ENCODE measurements at regions not wholly inside any gene's neighbourhood (a gene's known extent, or its start where the extent isn't known, plus 50 kb on each side); places are given as distances from the start of the nearest gene placed in this dataset.
A peak's percentile ranks its signal among the peaks of the same experiment; 100 is the strongest.

DNA sequence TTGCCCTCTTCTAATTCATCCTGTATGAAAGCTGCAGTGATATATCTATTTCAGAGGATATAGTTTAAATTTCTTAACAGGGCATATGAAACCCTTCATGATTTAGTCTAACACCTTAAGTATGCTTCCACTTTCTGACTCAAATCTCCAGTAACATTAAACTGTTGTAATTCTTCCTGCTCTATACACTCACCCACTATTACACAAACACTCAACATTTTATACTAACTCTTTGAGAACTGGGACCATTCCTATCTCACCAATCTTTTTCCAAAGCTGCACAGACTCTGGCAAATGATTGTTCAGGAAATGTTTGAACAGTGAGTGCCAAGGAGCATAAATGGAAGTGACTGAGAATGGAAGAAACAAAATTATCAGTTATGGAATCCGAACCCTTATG lies 560.4 kb upstream of the DPPA4 start:
- no peaks in the 10 kb centered on the region for H3K27me3 Mint-ChIP-seq
- peaks cover 0 to 7% (median 0%) of the 10 kb centered on the region in 9 donors for H3K9me3 Mint-ChIP-seq
- DNase-seq (no peak), ATAC-seq (no peak)
- H3K4me1 Mint-ChIP-seq: peaks cover 11 to 23% (median 22%) of the 10 kb centered on the region in 4 donors
- no peak overlapping the region for H3K27ac Mint-ChIP-seq
- no peaks in the 10 kb centered on the region for H3K36me3 Mint-ChIP-seq
- POLR2A ChIA-PET: no interaction called here
- no peak overlapping the region for H3K4me3 Mint-ChIP-seq

DNA sequence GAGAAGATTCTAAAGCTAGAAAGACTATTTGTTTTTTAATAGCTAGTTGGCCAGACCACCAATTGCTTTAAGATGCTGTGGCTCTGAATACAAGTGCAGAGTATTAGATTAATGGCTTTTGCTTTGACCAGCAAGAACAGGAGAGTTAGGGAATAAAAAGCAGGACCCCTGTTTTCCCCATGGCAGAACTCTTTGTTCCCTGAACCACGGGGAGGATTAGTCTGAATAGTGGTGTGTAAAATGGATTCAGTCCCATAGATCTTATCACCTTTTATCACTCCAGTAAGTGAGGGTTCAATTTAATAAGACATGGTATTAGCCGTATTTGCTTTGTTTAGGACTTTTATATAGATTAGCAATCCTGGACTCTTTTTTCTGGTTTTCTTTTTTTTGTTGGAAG lies 562.6 kb upstream of the DPPA4 start:
- peak overlapping the region in 5 of 10 donors; percentile 6 to 48 (median 20) for H3K4me3 Mint-ChIP-seq
- no peak for ATAC-seq
- no peaks in the 10 kb centered on the region for H3K36me3 Mint-ChIP-seq
- no peaks in the 10 kb centered on the region for H3K27me3 Mint-ChIP-seq
- no peak for DNase-seq
- H3K9me3 Mint-ChIP-seq: peaks cover 0 to 2% (median 0%) of the 10 kb centered on the region in 9 donors
- peaks cover 11 to 23% (median 22%) of the 10 kb centered on the region in 4 donors for H3K4me1 Mint-ChIP-seq
- POLR2A ChIA-PET: no interaction called here
- peak overlapping the region in 4 of 10 donors; percentile 1 to 64 (median 34) for H3K27ac Mint-ChIP-seq

- Mint-ChIP-seq H3K27ac (peak overlapping the region in 5 of 10 donors; percentile 29 to 64 (median 41)), H3K4me1 (peaks cover 11 to 23% (median 22%) of the 10 kb centered on the region in 4 donors), H3K9me3 (peaks cover 0 to 5% (median 0%) of the 10 kb centered on the region in 9 donors), H3K4me3 (peak overlapping the region in 4 of 10 donors; percentile 6 to 48 (median 22)), H3K27me3 (no peaks in the 10 kb centered on the region), H3K36me3 (no peaks in the 10 kb centered on the region)
- POLR2A ChIA-PET: no interaction called here
- DNase-seq (no peak), ATAC-seq (no peak)
Observed at GRCh38 chr3:109900783-109901182, 563.4 kb upstream of the DPPA4 start.

- Mint-ChIP-seq H3K36me3 (peaks cover 0 to 14% (median 0%) of the 10 kb centered on the region in 3 donors), H3K4me3 (no peak overlapping the region), H3K9me3 (peaks cover 0 to 20% (median 5%) of the 10 kb centered on the region in 9 donors), H3K4me1 (peaks cover 13 to 23% (median 22%) of the 10 kb centered on the region in 4 donors), H3K27me3 (no peaks in the 10 kb centered on the region), H3K27ac (peak overlapping the region in 2 of 10 donors; percentile 15 to 16)
- ATAC-seq: no peak
- POLR2A ChIA-PET: no interaction called here
- DNase-seq: no peak
Observed at GRCh38 chr3:109902549-109902948, 565.2 kb upstream of the DPPA4 start.

- peaks cover 0 to 18% (median 0%) of the 10 kb centered on the region in 3 donors for H3K36me3 Mint-ChIP-seq
- peaks cover 0 to 25% (median 5%) of the 10 kb centered on the region in 9 donors for H3K9me3 Mint-ChIP-seq
- H3K4me3 Mint-ChIP-seq: no peak overlapping the region
- no peak overlapping the region for H3K27ac Mint-ChIP-seq
- DNase-seq (no peak), ATAC-seq (no peak)
- POLR2A ChIA-PET: no interaction called here
- H3K27me3 Mint-ChIP-seq: no peaks in the 10 kb centered on the region
- H3K4me1 Mint-ChIP-seq: peaks cover 13 to 23% (median 21%) of the 10 kb centered on the region in 4 donors
Observed at GRCh38 chr3:109903100-109903499, 565.8 kb upstream of the DPPA4 start.

DNA sequence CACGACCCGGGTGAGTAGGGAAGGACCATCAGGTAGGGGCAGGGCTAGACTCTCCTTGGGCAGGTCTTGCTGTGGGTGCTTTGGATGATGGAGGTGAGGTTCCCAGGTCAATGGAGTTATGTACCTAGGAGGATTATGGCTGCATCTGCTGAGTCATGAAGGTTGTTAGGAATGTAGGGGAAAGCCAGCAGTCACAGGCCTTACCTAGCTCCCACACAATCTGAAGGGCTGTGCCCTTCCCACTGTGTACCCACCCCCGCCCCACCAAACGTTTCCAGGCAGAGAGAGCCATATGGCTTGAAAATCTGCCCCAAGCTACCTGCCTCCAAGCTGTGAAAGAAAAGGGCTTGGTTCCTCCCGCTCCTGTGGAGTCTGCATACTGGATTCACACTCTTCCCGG lies 573.4 kb upstream of the DPPA4 start:
- Mint-ChIP-seq H3K27me3 (no peaks in the 10 kb centered on the region), H3K9me3 (peaks cover 0 to 44% (median 10%) of the 10 kb centered on the region in 9 donors), H3K27ac (no peak overlapping the region), H3K4me3 (no peak overlapping the region), H3K4me1 (peaks cover 0 to 2% (median 0%) of the 10 kb centered on the region in 4 donors), H3K36me3 (peaks cover 0 to 36% (median 10%) of the 10 kb centered on the region in 3 donors)
- ATAC-seq (no peak), DNase-seq (no peak)
- POLR2A ChIA-PET: no interaction called here

GRCh38 chr3:109918740-109919139 lies 581.4 kb upstream of the DPPA4 start:
- H3K9me3 Mint-ChIP-seq: peaks cover 0 to 12% (median 3%) of the 10 kb centered on the region in 9 donors
- no peak overlapping the region for H3K4me3 Mint-ChIP-seq
- H3K36me3 Mint-ChIP-seq: peaks cover 0 to 10% (median 9%) of the 10 kb centered on the region in 3 donors
- no peak overlapping the region for H3K27ac Mint-ChIP-seq
- H3K4me1 Mint-ChIP-seq: peaks cover 0 to 8% (median 3%) of the 10 kb centered on the region in 4 donors
- DNase-seq: no peak
- H3K27me3 Mint-ChIP-seq: no peaks in the 10 kb centered on the region
- ATAC-seq: no peak
- POLR2A ChIA-PET: no interaction called here

- H3K27ac Mint-ChIP-seq: no peak overlapping the region
- no peak for ATAC-seq
- H3K36me3 Mint-ChIP-seq: no peaks in the 10 kb centered on the region
- H3K27me3 Mint-ChIP-seq: no peaks in the 10 kb centered on the region
- H3K4me3 Mint-ChIP-seq: no peak overlapping the region
- H3K9me3 Mint-ChIP-seq: peaks cover 0 to 5% (median 0%) of the 10 kb centered on the region in 9 donors
- POLR2A ChIA-PET: no interaction called here
- no peak for DNase-seq
- peaks cover 2 to 8% (median 3%) of the 10 kb centered on the region in 4 donors for H3K4me1 Mint-ChIP-seq
Observed at GRCh38 chr3:109920749-109921148, 583.4 kb upstream of the DPPA4 start.

DNA sequence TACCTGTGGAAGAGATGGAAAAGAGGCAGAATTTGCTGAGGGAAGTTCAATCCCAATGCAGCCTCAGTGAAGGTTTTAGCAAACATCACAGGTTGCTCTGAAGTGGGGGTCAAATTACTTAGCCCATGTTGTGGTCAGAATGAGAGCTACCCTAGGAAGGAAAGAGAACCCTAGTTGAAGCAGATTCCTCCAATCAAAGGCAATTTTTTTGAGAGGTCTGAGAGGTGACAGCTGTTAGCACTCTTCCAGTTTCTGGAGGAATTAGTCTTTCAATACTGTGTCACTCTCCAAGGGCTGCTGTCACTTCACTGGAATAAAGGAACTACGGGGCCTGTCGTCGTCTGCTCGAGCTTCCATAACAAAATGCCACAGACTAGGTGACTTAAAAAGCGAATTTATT lies 584.2 kb upstream of the DPPA4 start:
- DNase-seq (no peak), ATAC-seq (no peak)
- H3K9me3 Mint-ChIP-seq: peaks cover 0 to 2% (median 0%) of the 10 kb centered on the region in 9 donors
- H3K27ac Mint-ChIP-seq: no peak overlapping the region
- no peaks in the 10 kb centered on the region for H3K27me3 Mint-ChIP-seq
- H3K36me3 Mint-ChIP-seq: no peaks in the 10 kb centered on the region
- H3K4me3 Mint-ChIP-seq: no peak overlapping the region
- peaks cover 2 to 8% (median 3%) of the 10 kb centered on the region in 4 donors for H3K4me1 Mint-ChIP-seq
- POLR2A ChIA-PET: no interaction called here

DNA sequence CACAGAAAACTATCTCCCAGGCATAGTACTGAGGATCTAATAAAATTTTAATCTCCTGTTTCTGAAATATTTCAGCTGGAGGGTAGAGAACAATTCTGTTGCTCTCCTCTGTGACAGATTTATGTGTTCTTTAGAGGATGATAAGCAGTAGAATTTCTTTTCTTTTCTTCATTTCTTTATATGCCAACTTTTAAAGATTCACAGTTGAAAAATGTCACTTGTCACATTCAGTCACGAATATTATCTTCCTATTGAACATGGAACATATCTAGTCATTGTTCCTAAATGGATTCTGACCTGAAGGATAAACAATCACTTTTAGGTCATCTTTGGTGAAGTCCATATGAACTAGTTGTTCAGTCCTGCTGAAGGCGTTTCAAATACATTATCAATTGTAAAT lies 585.5 kb upstream of the DPPA4 start:
- no peaks in the 10 kb centered on the region for H3K36me3 Mint-ChIP-seq
- DNase-seq (no peak), ATAC-seq (no peak)
- POLR2A ChIA-PET: no interaction called here
- no peak overlapping the region for H3K4me3 Mint-ChIP-seq
- H3K4me1 Mint-ChIP-seq: peaks cover 2 to 8% (median 3%) of the 10 kb centered on the region in 4 donors
- H3K9me3 Mint-ChIP-seq: no peaks in the 10 kb centered on the region
- H3K27me3 Mint-ChIP-seq: no peaks in the 10 kb centered on the region
- no peak overlapping the region for H3K27ac Mint-ChIP-seq

- ATAC-seq (no peak), DNase-seq (no peak)
- Mint-ChIP-seq H3K4me1 (peaks cover 2 to 8% (median 3%) of the 10 kb centered on the region in 4 donors), H3K9me3 (no peaks in the 10 kb centered on the region), H3K4me3 (no peak overlapping the region), H3K27ac (no peak overlapping the region), H3K36me3 (no peaks in the 10 kb centered on the region), H3K27me3 (no peaks in the 10 kb centered on the region)
- POLR2A ChIA-PET: no interaction called here
Observed at GRCh38 chr3:109923431-109923830, 586.1 kb upstream of the DPPA4 start.

GRCh38 chr3:109924196-109924595 lies 586.9 kb upstream of the DPPA4 start:
- peaks cover 2 to 8% (median 3%) of the 10 kb centered on the region in 4 donors for H3K4me1 Mint-ChIP-seq
- H3K36me3 Mint-ChIP-seq: no peaks in the 10 kb centered on the region
- POLR2A ChIA-PET: no interaction called here
- H3K27me3 Mint-ChIP-seq: no peaks in the 10 kb centered on the region
- no peak for DNase-seq
- ATAC-seq: no peak
- H3K4me3 Mint-ChIP-seq: no peak overlapping the region
- H3K9me3 Mint-ChIP-seq: no peaks in the 10 kb centered on the region
- no peak overlapping the region for H3K27ac Mint-ChIP-seq

GRCh38 chr3:109926376-109926775 lies 589.0 kb upstream of the DPPA4 start:
- DNase-seq (no peak), ATAC-seq (no peak)
- Mint-ChIP-seq H3K4me3 (no peak overlapping the region), H3K36me3 (no peaks in the 10 kb centered on the region), H3K4me1 (peaks cover 2 to 8% (median 3%) of the 10 kb centered on the region in 4 donors), H3K27ac (no peak overlapping the region), H3K9me3 (no peaks in the 10 kb centered on the region), H3K27me3 (no peaks in the 10 kb centered on the region)
- POLR2A ChIA-PET: no interaction called here

DNA sequence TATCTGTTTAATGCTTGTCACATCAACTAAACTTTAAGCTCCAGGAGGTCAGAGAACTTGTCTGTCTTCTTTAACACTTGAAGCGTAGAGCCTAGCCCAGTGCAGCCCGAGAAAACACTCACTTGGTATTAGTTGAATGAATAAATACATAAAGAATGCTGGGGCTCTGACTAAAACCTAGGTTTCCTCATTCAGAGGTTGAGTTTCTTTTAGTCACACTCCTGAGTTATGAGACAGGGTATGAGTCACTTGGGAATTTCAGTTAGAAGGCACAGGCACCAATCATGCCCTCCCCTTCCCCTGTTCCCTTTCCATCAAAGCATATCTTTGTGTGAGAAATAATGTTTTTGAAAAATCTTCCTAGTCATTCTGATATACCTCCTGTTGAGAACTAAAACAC lies 589.8 kb upstream of the DPPA4 start:
- Mint-ChIP-seq H3K36me3 (no peaks in the 10 kb centered on the region), H3K9me3 (no peaks in the 10 kb centered on the region), H3K27me3 (no peaks in the 10 kb centered on the region), H3K4me3 (no peak overlapping the region), H3K4me1 (peaks cover 0 to 8% (median 2%) of the 10 kb centered on the region in 4 donors), H3K27ac (no peak overlapping the region)
- POLR2A ChIA-PET: no interaction called here
- no peak for DNase-seq
- no peak for ATAC-seq
